IPS-NIHi7 (cell line): ENCODE measurements at regions not wholly inside any gene's neighbourhood (a gene's known extent, or its start where the extent isn't known, plus 50 kb on each side); places are given as distances from the start of the nearest gene placed in this dataset.

Experiments used
- DNase-seq: peaks from one replicate; pipeline ENCODE4 v3.0.0; 2012; ENCODE audit warnings: mixed read lengths; ENCODE audit errors: extremely low spot score

GRCh38 chr22:47465809-47466208 lies 703.4 kb downstream of the TBC1D22A start:
- DNase-seq, result no peak

GRCh38 chr22:47465222-47465621 lies 702.8 kb downstream of the TBC1D22A start:
- no peak for DNase-seq

GRCh38 chr22:47463220-47463619 lies 700.8 kb downstream of the TBC1D22A start:
- DNase-seq, result no peak

- DNase-seq, result peak; percentile 4
These were observed 698.4 kb downstream of the TBC1D22A start for GRCh38 chr22:47460861-47461260.

- peak; percentile 3 for DNase-seq
These were observed 697.7 kb downstream of the TBC1D22A start for GRCh38 chr22:47460176-47460575.

- DNase-seq, result peak; percentile 3
These were observed 695.9 kb downstream of the TBC1D22A start for GRCh38 chr22:47458348-47458747.

GRCh38 chr22:47457509-47458300 lies 695.3 kb downstream of the TBC1D22A start:
- DNase-seq, result no peak

GRCh38 chr22:47457021-47457420 lies 694.6 kb downstream of the TBC1D22A start:
- peak; percentile 2 for DNase-seq

GRCh38 chr22:47456031-47456430 lies 693.6 kb downstream of the TBC1D22A start:
- peak; percentile 3 for DNase-seq

- DNase-seq, result peak; percentile 4
These were observed 690.6 kb downstream of the TBC1D22A start for GRCh38 chr22:47453049-47453448.

GRCh38 chr22:47452184-47452583 lies 689.7 kb downstream of the TBC1D22A start:
- DNase-seq, result peak; percentile 44

GRCh38 chr22:47450876-47451475 lies 688.5 kb downstream of the TBC1D22A start:
- peak; percentile 5 for DNase-seq

- peak; percentile 3 for DNase-seq
These were observed 687.2 kb downstream of the TBC1D22A start for GRCh38 chr22:47449508-47450270.

GRCh38 chr22:47448231-47449223 lies 686.1 kb downstream of the TBC1D22A start:
- DNase-seq, result peak; percentile 5

GRCh38 chr22:47446821-47447810 lies 684.7 kb downstream of the TBC1D22A start:
- DNase-seq, result no peak

- DNase-seq, result no peak
These were observed 683.9 kb downstream of the TBC1D22A start for GRCh38 chr22:47446331-47446730.

GRCh38 chr22:47445716-47446290 lies 683.4 kb downstream of the TBC1D22A start:
- no peak for DNase-seq

GRCh38 chr22:47445212-47445611 lies 682.8 kb downstream of the TBC1D22A start:
- no peak for DNase-seq

- no peak for DNase-seq
These were observed 682.3 kb downstream of the TBC1D22A start for GRCh38 chr22:47444746-47445065.
